GM12892 (cell line): ENCODE measurements at regions not wholly inside any gene's neighbourhood (a gene's known extent, or its start where the extent isn't known, plus 50 kb on each side); places are given as distances from the start of the nearest gene placed in this dataset.

Source experiments
- POLR2A ChIP-seq: IDR thresholded peaks from 2 replicates; pipeline ENCODE4 v1.6.1; 2011; ENCODE audit warnings: low read depth, low read length, control low read depth
- TAF1 ChIP-seq: IDR thresholded peaks from 2 replicates; pipeline ENCODE4 v1.6.1; 2011; ENCODE audit warnings: low read depth, mild to moderate bottlenecking, control low read depth, low read length, borderline replicate concordance

DNA sequence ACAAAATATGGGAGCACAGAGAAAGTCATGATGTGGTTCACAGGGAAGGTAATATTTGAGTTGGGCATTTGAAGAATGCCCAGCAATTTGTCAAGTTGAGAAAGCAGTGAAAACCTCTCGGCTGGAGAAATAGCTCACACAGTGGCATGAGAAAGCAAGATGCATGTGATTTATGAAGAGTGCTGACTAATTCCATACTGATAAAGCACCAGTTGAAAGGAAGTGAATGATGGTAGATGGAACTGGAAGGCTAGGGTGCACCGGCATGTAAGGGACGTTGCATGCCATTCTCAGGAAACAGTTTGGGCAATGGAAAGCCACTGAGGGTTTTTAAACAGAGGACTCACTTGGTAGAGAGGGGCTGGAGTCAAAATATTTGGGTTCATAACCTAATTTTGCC, 53.5 kb upstream of the MTF2 start:
- TF ChIP-seq POLR2A (no peak), TAF1 (no peak)
